Osteoblast (primary cell): ENCODE measurements at regions not wholly inside any gene's neighbourhood (a gene's known extent, or its start where the extent isn't known, plus 50 kb on each side); places are given as distances from the start of the nearest gene placed in this dataset.

Experiments
- DNase-seq: peaks from one replicate; pipeline ENCODE4 v3.0.0; 2011; ENCODE audit warnings: low spot score, mixed read lengths; ENCODE audit not compliant: insufficient read length; ENCODE audit errors: missing footprints
- H2AFZ ChIP-seq: 2 replicates; pipeline ENCODE4 v1.6.0; 2011; ENCODE audit warnings: mild to moderate bottlenecking, low read length
- H3K27ac ChIP-seq: 2 replicates; pipeline ENCODE4 v1.5.1; 2011; ENCODE audit warnings: mild to moderate bottlenecking, low read depth, low read length, moderate library complexity
- H3K27me3 ChIP-seq: 2 replicates; pipeline ENCODE4 v1.6.0; 2012; ENCODE audit warnings: mild to moderate bottlenecking, control low read depth, inconsistent platforms, low read length, moderate library complexity; ENCODE audit not compliant: insufficient read depth
- H3K36me3 ChIP-seq: 2 replicates; pipeline ENCODE4 v1.5.1; 2011; ENCODE audit warnings: mild to moderate bottlenecking, low read length, control low read depth, moderate library complexity; ENCODE audit not compliant: insufficient read depth
- H3K4me1 ChIP-seq: 2 replicates; pipeline ENCODE4 v1.5.1; 2011; ENCODE audit warnings: mild to moderate bottlenecking, low read length, control low read depth, moderate library complexity; ENCODE audit not compliant: insufficient read depth
- H3K4me2 ChIP-seq: 2 replicates; pipeline ENCODE4 v1.6.0; 2011; ENCODE audit warnings: mild to moderate bottlenecking, low read length; ENCODE audit not compliant: insufficient read depth
- H3K4me3 ChIP-seq: fragments of 200-600 bp; sonication (generic); 3 replicates; pipeline ENCODE4 v1.5.1; 2012; ENCODE audit warnings: mild to moderate bottlenecking, low read length, inconsistent platforms; ENCODE audit not compliant: insufficient read depth
- H3K79me2 ChIP-seq: 2 replicates; pipeline ENCODE4 v1.6.0; 2012; ENCODE audit warnings: mild to moderate bottlenecking, low read length, control low read depth, inconsistent platforms; ENCODE audit not compliant: insufficient read depth
- H3K9me3 ChIP-seq: 2 replicates; pipeline ENCODE4 v1.5.1; 2011; ENCODE audit warnings: low read depth, low read length, control low read depth
- H4K20me1 ChIP-seq: 2 replicates; pipeline ENCODE4 v1.6.0; 2012; ENCODE audit warnings: mild to moderate bottlenecking, low read length, control low read depth; ENCODE audit not compliant: insufficient read depth
- TF ChIP-seq, protein P1 (sequence below): IDR thresholded peaks from 2 replicates; pipeline ENCODE4 v1.5.1; 2011; ENCODE audit warnings: mild to moderate bottlenecking, low read depth, low read length, moderate library complexity; ENCODE audit errors: extremely low read depth

DNA sequence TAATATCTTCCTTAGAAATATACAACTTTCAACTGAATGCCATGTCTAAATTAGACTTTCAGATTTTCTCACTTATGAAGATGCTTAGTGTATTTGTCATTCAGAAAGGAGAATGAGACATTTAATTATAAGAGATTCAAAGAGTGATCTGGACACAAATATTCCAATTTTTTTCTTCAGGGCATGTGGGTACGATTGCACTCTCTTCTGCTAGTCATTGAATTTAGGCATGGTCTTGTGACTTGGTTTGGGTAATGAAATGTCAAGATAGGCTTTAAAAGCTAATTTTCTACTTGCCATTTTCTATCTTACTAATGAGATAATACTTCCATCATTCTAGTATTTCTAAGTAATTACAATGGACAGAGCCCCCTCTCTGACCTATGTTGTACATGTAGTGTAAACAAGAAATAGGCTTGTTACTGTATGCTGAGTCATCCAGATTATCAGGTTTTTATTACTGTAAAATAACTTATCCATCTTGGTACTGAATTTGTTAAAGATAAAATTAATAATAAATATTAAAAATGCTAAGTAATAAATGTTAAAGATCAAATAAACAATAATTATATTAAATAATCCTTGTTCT, 770.8 kb upstream of the BCHE start:
- H3K4me2 ChIP-seq = no peak overlapping the region
- H3K36me3 ChIP-seq = no peaks in the 10 kb centered on the region
- H3K4me3 ChIP-seq = no peak overlapping the region
- H3K4me1 ChIP-seq = no peaks in the 10 kb centered on the region
- no peak for DNase-seq
- no peaks in the 10 kb centered on the region for H3K27me3 ChIP-seq
- H3K9me3 ChIP-seq = no peaks in the 10 kb centered on the region
- TF ChIP-seq, protein P1, sequence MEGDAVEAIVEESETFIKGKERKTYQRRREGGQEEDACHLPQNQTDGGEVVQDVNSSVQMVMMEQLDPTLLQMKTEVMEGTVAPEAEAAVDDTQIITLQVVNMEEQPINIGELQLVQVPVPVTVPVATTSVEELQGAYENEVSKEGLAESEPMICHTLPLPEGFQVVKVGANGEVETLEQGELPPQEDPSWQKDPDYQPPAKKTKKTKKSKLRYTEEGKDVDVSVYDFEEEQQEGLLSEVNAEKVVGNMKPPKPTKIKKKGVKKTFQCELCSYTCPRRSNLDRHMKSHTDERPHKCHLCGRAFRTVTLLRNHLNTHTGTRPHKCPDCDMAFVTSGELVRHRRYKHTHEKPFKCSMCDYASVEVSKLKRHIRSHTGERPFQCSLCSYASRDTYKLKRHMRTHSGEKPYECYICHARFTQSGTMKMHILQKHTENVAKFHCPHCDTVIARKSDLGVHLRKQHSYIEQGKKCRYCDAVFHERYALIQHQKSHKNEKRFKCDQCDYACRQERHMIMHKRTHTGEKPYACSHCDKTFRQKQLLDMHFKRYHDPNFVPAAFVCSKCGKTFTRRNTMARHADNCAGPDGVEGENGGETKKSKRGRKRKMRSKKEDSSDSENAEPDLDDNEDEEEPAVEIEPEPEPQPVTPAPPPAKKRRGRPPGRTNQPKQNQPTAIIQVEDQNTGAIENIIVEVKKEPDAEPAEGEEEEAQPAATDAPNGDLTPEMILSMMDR = no peak
- no peaks in the 10 kb centered on the region for H3K79me2 ChIP-seq
- H2AFZ ChIP-seq = no peak overlapping the region
- no peaks in the 10 kb centered on the region for H4K20me1 ChIP-seq
- no peak overlapping the region for H3K27ac ChIP-seq

DNA sequence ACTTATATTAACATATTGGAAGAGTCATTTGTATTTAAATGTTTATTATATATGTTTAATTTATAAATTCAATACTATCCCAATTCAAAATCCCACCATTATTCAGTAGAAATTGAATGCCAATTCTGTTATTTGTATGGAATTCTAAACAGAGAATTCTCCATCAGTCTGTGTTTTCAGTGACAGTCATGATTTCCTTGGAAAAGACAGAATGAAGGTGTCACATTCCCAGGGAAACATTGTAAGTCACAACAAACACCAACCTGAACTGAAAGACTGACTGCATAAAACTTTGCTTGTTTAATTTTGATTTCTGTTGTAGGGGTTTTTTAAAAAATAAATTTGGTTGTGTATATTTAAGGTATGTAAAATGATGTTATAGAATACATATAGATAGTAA, 769.8 kb upstream of the BCHE start:
- no peaks in the 10 kb centered on the region for H3K9me3 ChIP-seq
- TF ChIP-seq, protein P1 = no peak
- H3K36me3 ChIP-seq = no peaks in the 10 kb centered on the region
- H3K4me1 ChIP-seq = no peaks in the 10 kb centered on the region
- no peak overlapping the region for H3K4me3 ChIP-seq
- no peak overlapping the region for H2AFZ ChIP-seq
- no peak overlapping the region for H3K4me2 ChIP-seq
- no peak overlapping the region for H3K27ac ChIP-seq
- DNase-seq = no peak
- H4K20me1 ChIP-seq = no peaks in the 10 kb centered on the region
- no peaks in the 10 kb centered on the region for H3K27me3 ChIP-seq
- no peaks in the 10 kb centered on the region for H3K79me2 ChIP-seq

DNA sequence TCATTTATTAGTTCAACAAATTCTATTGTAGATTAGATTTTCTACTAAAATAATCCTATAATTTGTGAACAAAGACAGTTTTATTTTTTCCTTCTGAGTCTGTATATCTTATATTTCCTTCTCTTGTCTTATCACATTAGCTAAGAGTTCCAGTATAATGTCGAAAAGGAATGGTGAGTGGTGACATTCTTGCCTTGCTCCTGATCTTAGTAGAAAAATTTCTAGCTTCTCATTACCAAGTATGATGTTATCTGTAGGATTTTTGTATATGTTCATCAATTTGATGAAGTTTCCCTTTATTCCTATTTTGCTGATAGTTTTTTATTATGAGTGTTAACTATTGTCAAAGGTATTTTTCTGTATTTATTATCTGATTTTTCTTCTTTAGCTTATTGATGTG, 756.6 kb upstream of the BCHE start:
- no peaks in the 10 kb centered on the region for H3K36me3 ChIP-seq
- H4K20me1 ChIP-seq = no peaks in the 10 kb centered on the region
- H3K9me3 ChIP-seq = peaks cover 5% of the 10 kb centered on the region
- H3K4me3 ChIP-seq = no peak overlapping the region
- H2AFZ ChIP-seq = no peak overlapping the region
- TF ChIP-seq, protein P1 = no peak
- no peaks in the 10 kb centered on the region for H3K27me3 ChIP-seq
- H3K4me2 ChIP-seq = no peak overlapping the region
- no peaks in the 10 kb centered on the region for H3K4me1 ChIP-seq
- DNase-seq = no peak
- H3K79me2 ChIP-seq = no peaks in the 10 kb centered on the region
- no peak overlapping the region for H3K27ac ChIP-seq

DNA sequence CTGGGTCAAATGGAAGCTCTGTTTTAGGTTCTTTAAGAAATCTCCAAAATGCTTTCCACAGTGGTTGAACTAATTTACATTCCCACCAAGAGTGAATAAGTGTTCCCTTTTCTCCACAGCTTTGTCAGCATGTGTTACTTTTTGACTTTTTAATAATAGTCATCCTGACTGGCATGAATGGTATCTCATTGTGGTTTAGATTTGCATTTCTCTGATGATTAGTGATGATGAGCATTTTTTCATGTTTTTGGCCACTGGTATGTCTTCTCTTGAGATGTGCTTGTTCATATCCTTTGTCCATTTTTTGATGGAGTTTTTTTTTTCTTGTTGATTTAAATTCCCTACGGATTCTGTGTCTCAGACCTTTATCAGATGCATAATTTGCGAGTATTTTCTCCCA, 745.0 kb upstream of the BCHE start:
- DNase-seq = no peak
- H3K9me3 ChIP-seq = peaks cover 3% of the 10 kb centered on the region
- no peaks in the 10 kb centered on the region for H4K20me1 ChIP-seq

More for the DNA sequence above, 745.0 kb upstream of the BCHE start:
- Histone ChIP-seq H2AFZ (no peak overlapping the region), H3K4me2 (no peak overlapping the region), H3K4me3 (no peak overlapping the region), H3K27ac (no peak overlapping the region), H3K36me3 (no peaks in the 10 kb centered on the region), H3K27me3 (no peaks in the 10 kb centered on the region), H3K79me2 (no peaks in the 10 kb centered on the region), H3K4me1 (no peaks in the 10 kb centered on the region)
- TF ChIP-seq, protein P1 = no peak
